ENCODE measurements at regions not wholly inside any gene's neighbourhood (a gene's known extent, or its start where the extent isn't known, plus 50 kb on each side); places are given as distances from the start of the nearest gene placed in this dataset.

DNA sequence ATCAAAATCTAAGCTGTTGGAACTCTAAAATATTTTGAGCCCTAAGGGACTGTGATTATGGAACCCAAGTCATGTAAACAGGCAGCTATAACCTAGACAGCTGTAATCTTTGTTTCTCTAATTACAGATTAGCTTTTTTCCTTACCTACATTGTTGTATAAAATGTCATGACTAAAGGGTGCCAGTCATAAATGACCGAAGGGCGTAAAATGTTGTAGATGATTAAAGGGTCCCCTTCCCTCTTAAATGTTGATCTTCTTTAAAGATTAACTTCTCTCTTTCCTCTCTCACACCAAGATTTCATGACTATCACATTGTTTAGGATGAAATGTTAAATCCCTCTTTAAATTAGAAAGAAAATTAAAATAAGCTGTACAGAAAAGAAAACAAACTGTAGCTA, 659.4 kb upstream of the NR3C2 start:
- H3K4me3 ChIP-seq (replicated peaks in 1 of 4; ENCODE audit: control extremely low read depth in 1 of 4, insufficient read depth in 1 of 4, low read depth in 3 of 4, low read length in 4 of 4): no peak overlapping the region
- H3K4me1 ChIP-seq (ENCODE audit: control insufficient read depth, extremely low read depth, insufficient read depth, low read length): no peaks in the 10 kb centered on the region
- no peaks in the 10 kb centered on the region for H3K36me3 ChIP-seq (ENCODE audit: control insufficient read depth, insufficient read depth, low read length)
- no peaks in the 10 kb centered on the region for H3K9me3 ChIP-seq (ENCODE audit: control insufficient read depth, insufficient read depth, low read depth, low read length)
- no peak for DNase-seq (ENCODE audit: low read depth in 2 of 2)
- no peaks in the 10 kb centered on the region for H3K27me3 ChIP-seq (ENCODE audit: control insufficient read depth, insufficient read depth, low read length)
- no peaks in the 10 kb centered on the region for H3K79me2 ChIP-seq (ENCODE audit: control insufficient read depth, insufficient read depth, low read length)
- H4K20me1 ChIP-seq (ENCODE audit: control insufficient read depth, extremely low read depth, insufficient read depth, low read length): no peaks in the 10 kb centered on the region
- no peak overlapping the region for H3K4me2 ChIP-seq (ENCODE audit: extremely low read depth, insufficient read depth, low read length)
- no peak overlapping the region for H3K27ac ChIP-seq (ENCODE audit: insufficient read depth, low read length)
- no peak overlapping the region for H2AFZ ChIP-seq (ENCODE audit: low read length)
- no peak overlapping the region for H3K9ac ChIP-seq (ENCODE audit: insufficient read depth, low read length)
- TF ChIP-seq EZH2 (IDR thresholded peaks at IDR 0.05; ENCODE audit: low read length, missing control alignments): no peak
- TF ChIP-seq, protein P1, sequence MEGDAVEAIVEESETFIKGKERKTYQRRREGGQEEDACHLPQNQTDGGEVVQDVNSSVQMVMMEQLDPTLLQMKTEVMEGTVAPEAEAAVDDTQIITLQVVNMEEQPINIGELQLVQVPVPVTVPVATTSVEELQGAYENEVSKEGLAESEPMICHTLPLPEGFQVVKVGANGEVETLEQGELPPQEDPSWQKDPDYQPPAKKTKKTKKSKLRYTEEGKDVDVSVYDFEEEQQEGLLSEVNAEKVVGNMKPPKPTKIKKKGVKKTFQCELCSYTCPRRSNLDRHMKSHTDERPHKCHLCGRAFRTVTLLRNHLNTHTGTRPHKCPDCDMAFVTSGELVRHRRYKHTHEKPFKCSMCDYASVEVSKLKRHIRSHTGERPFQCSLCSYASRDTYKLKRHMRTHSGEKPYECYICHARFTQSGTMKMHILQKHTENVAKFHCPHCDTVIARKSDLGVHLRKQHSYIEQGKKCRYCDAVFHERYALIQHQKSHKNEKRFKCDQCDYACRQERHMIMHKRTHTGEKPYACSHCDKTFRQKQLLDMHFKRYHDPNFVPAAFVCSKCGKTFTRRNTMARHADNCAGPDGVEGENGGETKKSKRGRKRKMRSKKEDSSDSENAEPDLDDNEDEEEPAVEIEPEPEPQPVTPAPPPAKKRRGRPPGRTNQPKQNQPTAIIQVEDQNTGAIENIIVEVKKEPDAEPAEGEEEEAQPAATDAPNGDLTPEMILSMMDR (conservative IDR thresholded peaks at IDR 0.05 in 1 of 2, IDR thresholded peaks at IDR 0.05 in 1 of 2; ENCODE audit: low read depth in 1 of 2, low read length in 2 of 2): no peak

DNA sequence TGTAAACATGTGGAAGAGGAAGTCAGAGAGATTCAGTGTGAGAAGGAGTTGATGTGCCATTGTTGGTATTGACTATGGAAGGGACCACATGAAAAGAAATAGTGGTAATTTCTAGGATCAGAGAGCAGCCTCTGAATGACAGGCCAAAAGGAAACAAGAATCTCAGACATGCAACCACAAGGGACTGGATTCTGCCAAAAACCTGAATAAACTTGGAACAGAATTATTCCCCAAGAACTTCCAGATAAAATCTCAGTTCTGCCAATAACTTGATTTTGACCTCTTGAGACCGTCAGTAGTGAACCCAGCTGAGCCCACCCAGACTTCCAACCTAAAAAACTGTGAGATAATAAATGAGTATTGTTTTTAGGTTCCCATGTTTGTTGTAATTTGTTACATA, 653.6 kb upstream of the NR3C2 start:
- H3K36me3 ChIP-seq (ENCODE audit: control insufficient read depth, insufficient read depth, low read length): no peaks in the 10 kb centered on the region
- H3K9me3 ChIP-seq (ENCODE audit: control insufficient read depth, insufficient read depth, low read depth, low read length): no peaks in the 10 kb centered on the region
- no peaks in the 10 kb centered on the region for H3K27me3 ChIP-seq (ENCODE audit: control insufficient read depth, insufficient read depth, low read length)
- no peaks in the 10 kb centered on the region for H3K4me1 ChIP-seq (ENCODE audit: control insufficient read depth, extremely low read depth, insufficient read depth, low read length)
- no peak overlapping the region for H3K9ac ChIP-seq (ENCODE audit: insufficient read depth, low read length)
- no peak overlapping the region for H3K4me3 ChIP-seq (replicated peaks in 1 of 4; ENCODE audit: control extremely low read depth in 1 of 4, insufficient read depth in 1 of 4, low read depth in 3 of 4, low read length in 4 of 4)
- H3K27ac ChIP-seq (ENCODE audit: insufficient read depth, low read length): no peak overlapping the region
- no peak overlapping the region for H2AFZ ChIP-seq (ENCODE audit: low read length)
- H4K20me1 ChIP-seq (ENCODE audit: control insufficient read depth, extremely low read depth, insufficient read depth, low read length): no peaks in the 10 kb centered on the region
- peak in 1 of 2 donors; percentile 89 for DNase-seq (ENCODE audit: low read depth in 2 of 2)
- no peak overlapping the region for H3K4me2 ChIP-seq (ENCODE audit: extremely low read depth, insufficient read depth, low read length)
- no peaks in the 10 kb centered on the region for H3K79me2 ChIP-seq (ENCODE audit: control insufficient read depth, insufficient read depth, low read length)
- no peak for TF ChIP-seq EZH2 (IDR thresholded peaks at IDR 0.05; ENCODE audit: low read length, missing control alignments)
- TF ChIP-seq, protein P1 (conservative IDR thresholded peaks at IDR 0.05 in 1 of 2, IDR thresholded peaks at IDR 0.05 in 1 of 2; ENCODE audit: low read depth in 1 of 2, low read length in 2 of 2): no peak

DNA sequence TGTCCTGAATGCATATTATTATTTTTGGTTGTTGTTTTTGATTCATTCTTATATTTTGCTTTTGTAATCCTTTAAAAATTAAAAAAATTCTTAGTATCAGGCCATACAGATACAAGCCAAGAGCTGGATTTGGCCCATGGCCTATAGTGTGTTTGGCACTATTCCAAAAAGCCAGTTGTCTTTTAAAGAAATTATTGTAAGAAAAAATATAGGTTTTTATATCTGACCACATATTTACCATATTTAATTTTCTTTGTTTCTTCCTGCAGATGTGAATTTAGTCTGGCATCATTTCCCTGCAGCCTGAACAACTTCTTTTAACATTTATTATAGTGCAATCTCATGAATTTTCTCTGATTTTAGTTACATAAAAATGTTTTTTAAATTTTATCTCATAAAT, 652.8 kb upstream of the NR3C2 start:
- Histone ChIP-seq H3K4me3 (replicated peaks in 1 of 4; ENCODE audit: control extremely low read depth in 1 of 4, insufficient read depth in 1 of 4, low read depth in 3 of 4, low read length in 4 of 4) (no peak overlapping the region), H3K27ac (ENCODE audit: insufficient read depth, low read length) (no peak overlapping the region), H2AFZ (ENCODE audit: low read length) (no peak overlapping the region), H3K79me2 (ENCODE audit: control insufficient read depth, insufficient read depth, low read length) (no peaks in the 10 kb centered on the region), H3K27me3 (ENCODE audit: control insufficient read depth, insufficient read depth, low read length) (no peaks in the 10 kb centered on the region), H3K4me2 (ENCODE audit: extremely low read depth, insufficient read depth, low read length) (no peak overlapping the region), H3K36me3 (ENCODE audit: control insufficient read depth, insufficient read depth, low read length) (no peaks in the 10 kb centered on the region), H3K9ac (ENCODE audit: insufficient read depth, low read length) (no peak overlapping the region), H3K4me1 (ENCODE audit: control insufficient read depth, extremely low read depth, insufficient read depth, low read length) (no peaks in the 10 kb centered on the region), H3K9me3 (ENCODE audit: control insufficient read depth, insufficient read depth, low read depth, low read length) (no peaks in the 10 kb centered on the region), H4K20me1 (ENCODE audit: control insufficient read depth, extremely low read depth, insufficient read depth, low read length) (no peaks in the 10 kb centered on the region)
- TF ChIP-seq, protein P1 (conservative IDR thresholded peaks at IDR 0.05 in 1 of 2, IDR thresholded peaks at IDR 0.05 in 1 of 2; ENCODE audit: low read depth in 1 of 2, low read length in 2 of 2): no peak
- TF ChIP-seq EZH2 (IDR thresholded peaks at IDR 0.05; ENCODE audit: low read length, missing control alignments): no peak
- no peak for DNase-seq (ENCODE audit: low read depth in 2 of 2)
